ENCODE measurements at regions not wholly inside any gene's neighbourhood (a gene's known extent, or its start where the extent isn't known, plus 50 kb on each side); places are given as distances from the start of the nearest gene placed in this dataset.
A peak's percentile ranks its signal among the peaks of the same experiment; 100 is the strongest.

DNA sequence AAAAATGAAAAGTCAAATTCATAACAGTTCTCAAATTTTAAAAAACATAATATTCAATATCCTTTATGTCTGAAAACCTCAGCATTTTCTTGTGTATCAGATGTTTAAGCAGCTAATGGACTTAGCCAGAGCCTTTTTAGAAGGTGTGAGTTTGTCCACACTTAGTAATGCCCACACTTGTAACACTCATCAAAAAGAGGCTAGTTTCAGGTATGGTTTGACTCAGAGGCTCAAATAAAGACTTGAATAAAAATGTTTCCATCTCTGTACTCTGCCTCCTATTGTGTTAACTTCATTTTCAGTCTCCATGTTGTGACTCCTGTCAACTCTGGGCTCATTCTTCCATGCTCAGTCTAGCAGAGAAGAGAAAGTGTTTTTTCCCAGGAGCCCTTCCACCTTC is 311.6 kb downstream of the IRS1 start:
- no peak overlapping the region for H3K4me3 ChIP-seq
- TF ChIP-seq, protein P1, sequence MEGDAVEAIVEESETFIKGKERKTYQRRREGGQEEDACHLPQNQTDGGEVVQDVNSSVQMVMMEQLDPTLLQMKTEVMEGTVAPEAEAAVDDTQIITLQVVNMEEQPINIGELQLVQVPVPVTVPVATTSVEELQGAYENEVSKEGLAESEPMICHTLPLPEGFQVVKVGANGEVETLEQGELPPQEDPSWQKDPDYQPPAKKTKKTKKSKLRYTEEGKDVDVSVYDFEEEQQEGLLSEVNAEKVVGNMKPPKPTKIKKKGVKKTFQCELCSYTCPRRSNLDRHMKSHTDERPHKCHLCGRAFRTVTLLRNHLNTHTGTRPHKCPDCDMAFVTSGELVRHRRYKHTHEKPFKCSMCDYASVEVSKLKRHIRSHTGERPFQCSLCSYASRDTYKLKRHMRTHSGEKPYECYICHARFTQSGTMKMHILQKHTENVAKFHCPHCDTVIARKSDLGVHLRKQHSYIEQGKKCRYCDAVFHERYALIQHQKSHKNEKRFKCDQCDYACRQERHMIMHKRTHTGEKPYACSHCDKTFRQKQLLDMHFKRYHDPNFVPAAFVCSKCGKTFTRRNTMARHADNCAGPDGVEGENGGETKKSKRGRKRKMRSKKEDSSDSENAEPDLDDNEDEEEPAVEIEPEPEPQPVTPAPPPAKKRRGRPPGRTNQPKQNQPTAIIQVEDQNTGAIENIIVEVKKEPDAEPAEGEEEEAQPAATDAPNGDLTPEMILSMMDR (IDR thresholded peaks at IDR 0.05), result no peak
- H3K4me1 ChIP-seq, result peaks cover 0 to 14% (median 3%) of the 10 kb centered on the region in 4 donors
- no peak overlapping the region for H3K27ac ChIP-seq
- intact Hi-C loops (cut with DNase I; ENCODE audit: low total_unique reads), result no loop called here
- H3K27me3 ChIP-seq, result no peaks in the 10 kb centered on the region
- no peaks in the 10 kb centered on the region for H3K36me3 ChIP-seq
- DNase-seq, result no peak
- no peaks in the 10 kb centered on the region for H3K9me3 ChIP-seq

DNA sequence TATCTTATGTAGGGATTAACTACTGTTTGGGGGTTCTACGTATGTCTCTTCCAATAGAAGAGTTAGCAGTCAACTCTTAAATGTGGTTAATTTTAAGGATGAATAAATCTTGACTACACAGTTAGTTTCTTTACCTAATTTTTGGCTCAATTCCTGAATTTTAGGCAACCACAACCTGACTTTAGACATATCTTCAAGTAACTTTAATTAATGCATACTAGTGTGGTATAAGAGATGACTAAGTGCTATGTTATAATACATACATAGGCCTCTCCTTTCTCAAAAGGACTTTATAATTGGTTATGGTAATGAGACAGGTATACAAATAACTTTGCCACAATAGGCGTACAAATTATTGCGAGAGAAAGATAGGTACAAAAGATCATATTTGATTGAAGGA is 312.0 kb downstream of the IRS1 start:
- TF ChIP-seq, protein P1 (IDR thresholded peaks at IDR 0.05), result no peak

DNA sequence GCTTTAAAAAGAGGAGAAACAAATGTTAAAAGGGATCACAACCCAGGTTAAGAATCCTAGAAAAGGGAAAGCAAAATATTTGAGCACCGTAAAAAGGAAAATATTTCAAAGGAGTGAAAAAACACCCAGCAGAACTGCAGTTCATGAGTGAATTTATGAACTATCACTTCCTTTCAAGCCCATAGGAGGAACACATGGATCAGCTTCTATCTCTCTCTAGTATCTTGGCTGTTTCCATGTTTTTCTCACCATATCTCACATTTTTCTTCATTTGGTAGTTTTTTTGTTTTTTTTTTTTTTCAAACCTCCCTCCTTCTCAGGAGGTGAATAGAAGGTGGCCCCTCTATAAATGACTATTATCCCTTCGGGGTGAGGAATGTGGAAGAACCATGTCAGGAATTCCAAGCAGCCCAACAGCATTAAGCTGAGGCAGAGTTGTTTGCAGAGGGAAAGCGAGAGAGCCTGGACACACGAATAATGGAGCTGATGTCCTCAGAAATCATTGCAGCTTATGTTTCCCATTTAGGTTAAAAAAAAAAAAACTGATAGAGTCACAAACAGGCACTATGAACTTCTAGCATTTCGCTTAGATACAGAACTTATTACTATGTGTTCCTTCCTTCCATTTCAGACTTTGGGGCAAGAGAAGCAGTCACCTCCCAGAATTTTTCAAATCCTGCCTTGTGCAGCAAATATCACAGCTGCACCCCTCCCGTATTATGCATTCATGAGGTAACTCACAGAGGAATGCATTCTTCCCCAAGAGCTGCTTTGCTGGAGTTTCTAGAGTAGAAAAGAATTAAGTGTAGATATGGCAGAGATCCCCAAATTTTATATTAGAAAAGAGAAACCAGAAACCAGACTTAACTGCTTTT is 315.6 kb downstream of the IRS1 start:
- H3K4me3 ChIP-seq, result no peak overlapping the region
- no peaks in the 10 kb centered on the region for H3K27me3 ChIP-seq
- no peaks in the 10 kb centered on the region for H3K36me3 ChIP-seq
- no peak overlapping the region for H3K27ac ChIP-seq
- peaks cover 0 to 15% (median 5%) of the 10 kb centered on the region in 4 donors for H3K4me1 ChIP-seq
- intact Hi-C loops (cut with DNase I; ENCODE audit: low total_unique reads), result no loop called here
- DNase-seq, result no peak
- TF ChIP-seq, protein P1 (IDR thresholded peaks at IDR 0.05), result no peak
- H3K9me3 ChIP-seq, result no peaks in the 10 kb centered on the region

More for the DNA sequence above, 312.0 kb downstream of the IRS1 start:
- Histone ChIP-seq H3K27me3 (no peaks in the 10 kb centered on the region), H3K9me3 (no peaks in the 10 kb centered on the region), H3K27ac (no peak overlapping the region), H3K4me1 (peaks cover 0 to 14% (median 3%) of the 10 kb centered on the region in 4 donors), H3K4me3 (no peak overlapping the region), H3K36me3 (no peaks in the 10 kb centered on the region)
- intact Hi-C loops (cut with DNase I; ENCODE audit: low total_unique reads), result no loop called here
- DNase-seq, result no peak

DNA sequence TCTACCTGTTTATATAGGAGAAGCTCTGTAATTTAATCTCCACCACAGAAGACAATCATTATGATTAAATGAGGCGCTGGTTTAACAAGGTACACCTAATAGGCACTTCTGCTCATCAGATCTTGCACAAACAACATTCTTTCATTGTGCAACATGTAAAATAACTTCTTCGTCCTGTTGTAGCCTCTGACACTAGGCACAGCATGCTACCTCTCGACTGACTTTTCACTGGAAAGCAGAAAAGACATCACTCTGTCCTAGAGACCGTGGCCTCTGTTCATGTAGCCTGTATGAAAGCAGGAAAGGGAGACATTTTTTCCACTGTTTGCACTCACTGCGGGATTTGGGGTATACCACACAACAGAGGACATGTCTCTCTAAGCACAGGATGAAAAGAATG is 316.5 kb downstream of the IRS1 start:
- H3K27me3 ChIP-seq, result no peaks in the 10 kb centered on the region
- no peaks in the 10 kb centered on the region for H3K36me3 ChIP-seq
- TF ChIP-seq, protein P1 (IDR thresholded peaks at IDR 0.05), result no peak
- DNase-seq, result no peak
- no peaks in the 10 kb centered on the region for H3K9me3 ChIP-seq
- H3K4me1 ChIP-seq, result peaks cover 0 to 23% (median 10%) of the 10 kb centered on the region in 4 donors
- no peak overlapping the region for H3K27ac ChIP-seq
- intact Hi-C loops (cut with DNase I; ENCODE audit: low total_unique reads), result no loop called here
- H3K4me3 ChIP-seq, result no peak overlapping the region

DNA sequence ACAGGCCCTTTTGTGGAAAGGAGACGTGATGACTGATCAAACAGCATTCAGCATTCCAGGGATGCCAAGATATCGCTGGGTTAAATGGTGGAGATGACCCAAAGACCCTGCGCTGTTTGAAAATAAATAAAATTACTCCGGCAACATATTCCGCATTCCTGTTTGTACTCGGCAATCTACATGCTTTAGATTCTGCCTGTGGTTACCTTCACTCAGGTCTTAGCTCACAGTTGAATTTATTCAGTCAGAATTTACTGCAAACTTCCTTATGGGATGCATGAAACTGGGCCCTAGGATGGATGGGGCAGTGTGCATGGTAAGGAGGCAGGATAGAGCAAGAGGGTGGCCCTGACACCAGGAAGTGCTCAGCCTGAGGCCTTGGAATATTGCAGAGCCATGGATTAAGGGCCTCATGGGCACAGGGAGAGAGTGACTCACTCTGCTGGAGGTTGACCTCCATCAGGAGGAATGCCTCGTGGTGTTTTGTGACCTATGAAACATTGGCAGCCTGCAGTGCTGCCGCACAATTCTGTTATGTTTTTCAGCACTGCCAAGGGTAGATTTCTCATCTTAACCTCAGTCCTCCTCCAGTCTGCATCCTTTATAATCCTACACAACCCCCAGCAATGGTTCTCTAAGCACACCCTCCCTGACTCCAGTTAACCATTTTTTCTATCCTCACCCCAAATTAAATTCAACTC is 321.4 kb downstream of the IRS1 start:
- intact Hi-C loops (cut with DNase I; ENCODE audit: low total_unique reads), result loop anchor here (10.0 kb wide), 1 partner anchor 317 kb away; the partner anchor contains the start of gene IRS1
- TF ChIP-seq, protein P1 (IDR thresholded peaks at IDR 0.05), result no peak
- no peaks in the 10 kb centered on the region for H3K36me3 ChIP-seq
- peak; percentile 84 to 91 for DNase-seq
- peaks cover 0 to 42% (median 18%) of the 10 kb centered on the region in 4 donors for H3K4me1 ChIP-seq
- no peaks in the 10 kb centered on the region for H3K27me3 ChIP-seq
- H3K27ac ChIP-seq, result peak overlapping the region; percentile 87 to 89
- H3K4me3 ChIP-seq, result no peak overlapping the region
- no peaks in the 10 kb centered on the region for H3K9me3 ChIP-seq
